ENCODE measurements at regions not wholly inside any gene's neighbourhood (a gene's known extent, or its start where the extent isn't known, plus 50 kb on each side); places are given as distances from the start of the nearest gene placed in this dataset.

GRCh38 chr4:178356725-178357124 is 914.5 kb upstream of the AGA start:
- TF ChIP-seq EZH2 (IDR thresholded peaks at IDR 0.05; ENCODE audit: borderline replicate concordance, control insufficient read depth, low read depth, low read length) (no peak), CBFB (IDR thresholded peaks at IDR 0.05; ENCODE audit: low read depth) (no peak), CTCF (IDR thresholded peaks at IDR 0.05 in 2 of 3, conservative IDR thresholded peaks at IDR 0.05 in 1 of 3; ENCODE audit: control insufficient read depth in 2 of 3, extremely low read depth in 1 of 3, insufficient read depth in 1 of 3, low read depth in 3 of 3, low read length in 3 of 3) (no peak), POLR2A (IDR thresholded peaks at IDR 0.05; ENCODE audit: low read depth, low read length) (no peak), ELK1 (IDR thresholded peaks at IDR 0.05; ENCODE audit: low read depth, low read length) (no peak), TARDBP (IDR thresholded peaks at IDR 0.05; ENCODE audit: borderline replicate concordance) (no peak), SRF (IDR thresholded peaks at IDR 0.05; ENCODE audit: low read depth in 2 of 2, low read length in 2 of 2) (no peak), TCF12 (IDR thresholded peaks at IDR 0.05; ENCODE audit: low read depth, low read length) (no peak)

All from GM12878 (cell line).